ENCODE measurements at regions not wholly inside any gene's neighbourhood (a gene's known extent, or its start where the extent isn't known, plus 50 kb on each side); places are given as distances from the start of the nearest gene placed in this dataset.
A peak's percentile ranks its signal among the peaks of the same experiment; 100 is the strongest.

DNA sequence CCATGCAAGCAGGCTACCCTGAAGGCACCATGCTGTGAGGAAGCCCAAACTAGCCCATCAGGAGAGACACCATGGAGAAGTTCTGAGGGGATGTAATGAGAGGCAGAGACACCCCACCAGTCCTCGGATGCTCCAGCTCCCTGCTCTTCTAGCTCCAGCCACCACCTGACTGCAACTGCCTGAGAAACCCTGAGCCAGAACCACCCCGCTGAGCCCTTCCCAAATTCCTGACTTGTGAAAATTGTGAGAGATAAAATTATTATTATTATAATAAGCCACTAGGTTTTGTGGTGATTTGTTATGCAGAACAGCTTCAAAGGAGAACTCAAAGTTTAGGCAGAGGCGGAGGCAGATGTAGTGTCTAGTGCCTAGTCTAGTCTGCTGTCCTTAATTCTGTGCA, 67.1 kb upstream of the HK2 start:
- no peak overlapping the region for H3K27ac ChIP-seq (ENCODE audit: low read depth, low read length)
- TF ChIP-seq EZH2 (IDR thresholded peaks at IDR 0.05; ENCODE audit: insufficient read depth, low read length) = no peak
- TF ChIP-seq, protein P1, sequence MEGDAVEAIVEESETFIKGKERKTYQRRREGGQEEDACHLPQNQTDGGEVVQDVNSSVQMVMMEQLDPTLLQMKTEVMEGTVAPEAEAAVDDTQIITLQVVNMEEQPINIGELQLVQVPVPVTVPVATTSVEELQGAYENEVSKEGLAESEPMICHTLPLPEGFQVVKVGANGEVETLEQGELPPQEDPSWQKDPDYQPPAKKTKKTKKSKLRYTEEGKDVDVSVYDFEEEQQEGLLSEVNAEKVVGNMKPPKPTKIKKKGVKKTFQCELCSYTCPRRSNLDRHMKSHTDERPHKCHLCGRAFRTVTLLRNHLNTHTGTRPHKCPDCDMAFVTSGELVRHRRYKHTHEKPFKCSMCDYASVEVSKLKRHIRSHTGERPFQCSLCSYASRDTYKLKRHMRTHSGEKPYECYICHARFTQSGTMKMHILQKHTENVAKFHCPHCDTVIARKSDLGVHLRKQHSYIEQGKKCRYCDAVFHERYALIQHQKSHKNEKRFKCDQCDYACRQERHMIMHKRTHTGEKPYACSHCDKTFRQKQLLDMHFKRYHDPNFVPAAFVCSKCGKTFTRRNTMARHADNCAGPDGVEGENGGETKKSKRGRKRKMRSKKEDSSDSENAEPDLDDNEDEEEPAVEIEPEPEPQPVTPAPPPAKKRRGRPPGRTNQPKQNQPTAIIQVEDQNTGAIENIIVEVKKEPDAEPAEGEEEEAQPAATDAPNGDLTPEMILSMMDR (IDR thresholded peaks at IDR 0.05; ENCODE audit: insufficient read depth, low read depth, low read length) = no peak
- H3K36me3 ChIP-seq (ENCODE audit: insufficient read depth, low read length) = no peaks in the 10 kb centered on the region
- peaks cover 33% of the 10 kb centered on the region for H3K4me1 Mint-ChIP-seq (ENCODE audit: low read depth, unreplicated experiment)
- FAIRE-seq = no peak
- H3K4me1 ChIP-seq (ENCODE audit: insufficient read depth, low read length) = peaks cover 8% of the 10 kb centered on the region
- no peaks in the 10 kb centered on the region for H3K36me3 Mint-ChIP-seq (ENCODE audit: low read depth, unreplicated experiment)
- H3K4me2 ChIP-seq (ENCODE audit: low read length) = no peak overlapping the region
- no peaks in the 10 kb centered on the region for H3K27me3 ChIP-seq (ENCODE audit: insufficient read depth, low read length)
- no peak overlapping the region for H3K4me3 Mint-ChIP-seq (ENCODE audit: unreplicated experiment)
- H3K9ac ChIP-seq (ENCODE audit: low read length) = no peak overlapping the region
- H3K27me3 Mint-ChIP-seq (ENCODE audit: low read depth, unreplicated experiment) = peaks cover 3% of the 10 kb centered on the region
- H3K4me3 ChIP-seq (ENCODE audit: insufficient read depth, low read depth, low read length) = no peak overlapping the region
- DNase-seq (ENCODE audit: low read depth) = no peak
- H3K9me3 ChIP-seq (ENCODE audit: insufficient read depth, low read depth, low read length) = no peaks in the 10 kb centered on the region
- H3K9me3 Mint-ChIP-seq (ENCODE audit: unreplicated experiment) = peaks cover 2% of the 10 kb centered on the region
- H3K27ac Mint-ChIP-seq (ENCODE audit: unreplicated experiment) = no peak overlapping the region
- no peak overlapping the region for H2AFZ ChIP-seq (ENCODE audit: low read depth, low read length)
- H4K20me1 ChIP-seq (ENCODE audit: insufficient read depth, low read length) = no peaks in the 10 kb centered on the region
- H3K79me2 ChIP-seq (ENCODE audit: insufficient read depth, low read length) = no peaks in the 10 kb centered on the region

DNA sequence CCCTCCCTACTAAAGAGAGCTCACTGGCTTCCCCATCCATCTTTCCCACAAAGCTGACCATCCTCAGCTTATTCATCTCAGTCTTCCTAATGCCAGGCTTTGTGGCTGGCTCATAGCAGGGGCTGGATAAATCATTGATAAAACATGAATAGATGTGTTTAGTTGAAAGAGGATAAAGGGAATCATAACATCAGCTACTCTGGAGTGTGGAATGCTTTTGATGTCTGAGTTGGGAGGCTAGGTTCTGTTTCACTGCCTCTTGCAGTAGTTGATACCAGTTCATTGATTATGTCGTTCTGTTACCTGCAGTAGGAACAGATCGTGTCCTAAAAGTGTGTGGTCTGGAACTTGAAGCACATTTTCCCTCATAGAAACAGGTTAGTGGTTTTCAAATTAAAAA, 66.3 kb upstream of the HK2 start:
- peak overlapping the region; percentile 79 for H3K27ac Mint-ChIP-seq (ENCODE audit: unreplicated experiment)
- Histone ChIP-seq H4K20me1 (ENCODE audit: insufficient read depth, low read length) (no peaks in the 10 kb centered on the region), H3K4me2 (ENCODE audit: low read length) (no peak overlapping the region), H3K27me3 (ENCODE audit: insufficient read depth, low read length) (no peaks in the 10 kb centered on the region), H3K9me3 (ENCODE audit: insufficient read depth, low read depth, low read length) (no peaks in the 10 kb centered on the region), H3K36me3 (ENCODE audit: insufficient read depth, low read length) (no peaks in the 10 kb centered on the region), H2AFZ (ENCODE audit: low read depth, low read length) (no peak overlapping the region), H3K4me1 (ENCODE audit: insufficient read depth, low read length) (peaks cover 8% of the 10 kb centered on the region), H3K27ac (ENCODE audit: low read depth, low read length) (no peak overlapping the region), H3K4me3 (ENCODE audit: insufficient read depth, low read depth, low read length) (no peak overlapping the region), H3K9ac (ENCODE audit: low read length) (no peak overlapping the region), H3K79me2 (ENCODE audit: insufficient read depth, low read length) (no peaks in the 10 kb centered on the region)
- H3K36me3 Mint-ChIP-seq (ENCODE audit: low read depth, unreplicated experiment) = no peaks in the 10 kb centered on the region
- H3K4me3 Mint-ChIP-seq (ENCODE audit: unreplicated experiment) = peak overlapping the region; percentile 68
- no peak for TF ChIP-seq EZH2 (IDR thresholded peaks at IDR 0.05; ENCODE audit: insufficient read depth, low read length)
- TF ChIP-seq, protein P1 (IDR thresholded peaks at IDR 0.05; ENCODE audit: insufficient read depth, low read depth, low read length) = no peak
- H3K4me1 Mint-ChIP-seq (ENCODE audit: low read depth, unreplicated experiment) = peaks cover 33% of the 10 kb centered on the region
- DNase-seq (ENCODE audit: low read depth) (no peak), FAIRE-seq (no peak)
- peaks cover 2% of the 10 kb centered on the region for H3K9me3 Mint-ChIP-seq (ENCODE audit: unreplicated experiment)
- H3K27me3 Mint-ChIP-seq (ENCODE audit: low read depth, unreplicated experiment) = no peaks in the 10 kb centered on the region

DNA sequence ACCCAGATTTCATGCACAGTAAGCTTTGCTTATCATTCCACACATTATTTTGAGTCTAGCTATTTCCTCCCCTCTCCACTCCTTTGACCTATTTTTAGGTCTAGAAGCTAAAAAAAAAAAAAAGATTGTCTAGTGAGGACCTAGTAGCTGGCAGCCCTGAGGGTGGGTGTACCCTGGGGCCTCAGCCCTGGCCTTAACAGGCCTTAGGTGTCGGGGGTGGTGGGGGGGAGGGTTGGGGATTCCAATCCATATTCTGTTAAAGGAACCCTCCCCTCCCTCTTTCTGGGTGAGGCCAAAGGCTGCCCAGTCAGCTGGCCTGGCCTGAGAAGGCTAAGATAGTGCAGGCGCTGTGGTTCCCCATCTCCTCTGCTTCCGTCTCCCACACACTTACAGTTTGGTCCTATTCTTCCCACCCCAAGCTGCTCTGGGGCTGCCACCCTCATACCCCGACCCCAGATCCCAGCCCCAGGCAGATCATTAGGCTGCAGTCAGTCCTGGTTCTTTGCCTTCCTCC, 65.5 kb upstream of the HK2 start:
- Histone ChIP-seq H3K4me1 (ENCODE audit: insufficient read depth, low read length) (peaks cover 8% of the 10 kb centered on the region), H3K4me3 (ENCODE audit: insufficient read depth, low read depth, low read length) (no peak overlapping the region), H3K27me3 (ENCODE audit: insufficient read depth, low read length) (no peaks in the 10 kb centered on the region), H3K9ac (ENCODE audit: low read length) (no peak overlapping the region), H4K20me1 (ENCODE audit: insufficient read depth, low read length) (no peaks in the 10 kb centered on the region), H3K36me3 (ENCODE audit: insufficient read depth, low read length) (no peaks in the 10 kb centered on the region), H3K27ac (ENCODE audit: low read depth, low read length) (no peak overlapping the region), H3K79me2 (ENCODE audit: insufficient read depth, low read length) (no peaks in the 10 kb centered on the region), H2AFZ (ENCODE audit: low read depth, low read length) (no peak overlapping the region), H3K4me2 (ENCODE audit: low read length) (no peak overlapping the region), H3K9me3 (ENCODE audit: insufficient read depth, low read depth, low read length) (no peaks in the 10 kb centered on the region)
- Mint-ChIP-seq H3K4me3 (ENCODE audit: unreplicated experiment) (peak overlapping the region; percentile 21), H3K4me1 (ENCODE audit: low read depth, unreplicated experiment) (peaks cover 33% of the 10 kb centered on the region), H3K9me3 (ENCODE audit: unreplicated experiment) (peaks cover 2% of the 10 kb centered on the region), H3K36me3 (ENCODE audit: low read depth, unreplicated experiment) (no peaks in the 10 kb centered on the region), H3K27me3 (ENCODE audit: low read depth, unreplicated experiment) (no peaks in the 10 kb centered on the region), H3K27ac (ENCODE audit: unreplicated experiment) (peak overlapping the region; percentile 75)
- TF ChIP-seq EZH2 (IDR thresholded peaks at IDR 0.05; ENCODE audit: insufficient read depth, low read length) = no peak
- TF ChIP-seq, protein P1 (IDR thresholded peaks at IDR 0.05; ENCODE audit: insufficient read depth, low read depth, low read length) = no peak
- DNase-seq (ENCODE audit: low read depth) (peak; percentile 61), FAIRE-seq (no peak)
